Breast epithelium (tissue), 4 donors: ENCODE measurements at regions not wholly inside any gene's neighbourhood (a gene's known extent, or its start where the extent isn't known, plus 50 kb on each side); places are given as distances from the start of the nearest gene placed in this dataset.
A peak's percentile ranks its signal among the peaks of the same experiment; 100 is the strongest.

Source experiments
- DNase-seq, 2 donors: peaks; one replicate each; pipeline ENCODE4 v3.0.0-alpha.2; 2019; ENCODE audit warnings: low spot score in 2 of 2
- H3K27ac ChIP-seq, 2 donors: fragments of 200-600 bp; sonication (generic) in 1 of 2; one replicate each; pipeline ENCODE4 v1.5.1; 2016 to 2019; ENCODE audit warnings: mild to moderate bottlenecking in 1 of 2
- H3K27me3 ChIP-seq, 2 donors: fragments of 200-600 bp; sonication (generic) in 1 of 2; one replicate each; pipeline versions ENCODE4 v1.5.1 to v1.6.0; 2017 to 2019; ENCODE audit warnings: control low read depth in 1 of 2, mild to moderate bottlenecking in 1 of 2
- H3K36me3 ChIP-seq: fragments of 200-600 bp; one replicate; pipeline ENCODE4 v1.5.1; 2019
- H3K4me1 ChIP-seq, 2 donors: fragments of 200-600 bp; sonication (generic); one replicate each; pipeline ENCODE4 v1.5.1; 2016 to 2019; ENCODE audit warnings: control low read depth in 1 of 2
- H3K4me3 ChIP-seq, 3 donors: fragments of 200-600 bp; sonication (generic); 1 replicate in 2 of 3; 2 replicates in 1 of 3; pipeline ENCODE4 v1.5.1; 2016 to 2019; ENCODE audit warnings: mild to moderate bottlenecking in 3 of 3, moderate library complexity in 2 of 3
- H3K9me3 ChIP-seq, 2 donors: fragments of 200-600 bp; sonication (generic) in 1 of 2; one replicate each; pipeline ENCODE4 v1.5.1; 2016 to 2019; ENCODE audit warnings: control low read depth in 1 of 2
- CTCF ChIP-seq, 3 donors: fragments of 450-650 bp; IDR thresholded peaks; one replicate each; pipeline ENCODE4 v1.5.1; 2016 to 2017; ENCODE audit warnings: antibody characterized with exemption in 3 of 3, mild to moderate bottlenecking in 3 of 3, moderate library complexity in 3 of 3
- POLR2A ChIP-seq: fragments of 450-650 bp; IDR thresholded peaks from one replicate; pipeline ENCODE4 v1.6.1; 2016; ENCODE audit warnings: antibody characterized with exemption, mild to moderate bottlenecking, moderate library complexity
- POLR2AphosphoS5 ChIP-seq, 3 donors: sonication (generic); formaldehyde crosslinking; IDR thresholded peaks; one replicate each; pipeline ENCODE4 v1.6.1; 2017; ENCODE audit warnings: antibody characterized with exemption in 3 of 3
- intact Hi-C: fragments of 100-400 bp; cut with DNase I; formaldehyde crosslinking; loops from one replicate; pipeline ENCODE4 v1.15.1; 2023; ENCODE audit warnings: low total_unique reads

GRCh38 chr3:106488331-106488730 lies 619.5 kb upstream of the CBLB start:
- intact Hi-C loops, result no loop called here
- Histone ChIP-seq H3K4me1 (no peaks in the 10 kb centered on the region), H3K4me3 (no peak overlapping the region), H3K27ac (no peak overlapping the region), H3K36me3 (no peaks in the 10 kb centered on the region), H3K27me3 (no peaks in the 10 kb centered on the region), H3K9me3 (no peaks in the 10 kb centered on the region)
- DNase-seq, result no peak
- TF ChIP-seq POLR2AphosphoS5 (IDR thresholded peaks at IDR 0.05) (no peak), CTCF (IDR thresholded peaks at IDR 0.05) (no peak), POLR2A (no peak)

- intact Hi-C loops, result no loop called here
- H3K36me3 ChIP-seq, result no peaks in the 10 kb centered on the region
- TF ChIP-seq POLR2AphosphoS5 (IDR thresholded peaks at IDR 0.05) (no peak), CTCF (IDR thresholded peaks at IDR 0.05) (no peak), POLR2A (no peak)
- DNase-seq, result no peak
- H3K4me3 ChIP-seq, result no peak overlapping the region
- no peaks in the 10 kb centered on the region for H3K9me3 ChIP-seq
- H3K27ac ChIP-seq, result no peak overlapping the region
- H3K27me3 ChIP-seq, result no peaks in the 10 kb centered on the region
- H3K4me1 ChIP-seq, result no peaks in the 10 kb centered on the region
Observed at GRCh38 chr3:106491796-106492195, 623.0 kb upstream of the CBLB start.

- no peak for TF ChIP-seq POLR2AphosphoS5 (IDR thresholded peaks at IDR 0.05)
- no peak for TF ChIP-seq CTCF (IDR thresholded peaks at IDR 0.05)
- TF ChIP-seq POLR2A, result no peak
- Histone ChIP-seq H3K27ac (no peak overlapping the region), H3K4me3 (no peak overlapping the region), H3K27me3 (no peaks in the 10 kb centered on the region), H3K4me1 (no peaks in the 10 kb centered on the region), H3K9me3 (no peaks in the 10 kb centered on the region), H3K36me3 (no peaks in the 10 kb centered on the region)
- no peak for DNase-seq
- intact Hi-C loops, result no loop called here
Observed at GRCh38 chr3:106508331-106508893, 639.6 kb upstream of the CBLB start.

- peak in 2 of 3 donors; percentile 46 to 60 for TF ChIP-seq POLR2AphosphoS5 (IDR thresholded peaks at IDR 0.05)
- TF ChIP-seq CTCF (IDR thresholded peaks at IDR 0.05), result no peak
- TF ChIP-seq POLR2A, result no peak
- Histone ChIP-seq H3K4me3 (no peak overlapping the region), H3K4me1 (no peaks in the 10 kb centered on the region), H3K27ac (peak overlapping the region in 1 of 2 donors; percentile 19), H3K9me3 (no peaks in the 10 kb centered on the region), H3K36me3 (no peaks in the 10 kb centered on the region), H3K27me3 (no peaks in the 10 kb centered on the region)
- DNase-seq, result no peak
- intact Hi-C loops, result no loop called here
Observed at GRCh38 chr3:106510206-106510605, 641.4 kb upstream of the CBLB start.

GRCh38 chr3:106512846-106513245 lies 644.0 kb upstream of the CBLB start:
- no peak overlapping the region for H3K4me3 ChIP-seq
- no peaks in the 10 kb centered on the region for H3K9me3 ChIP-seq
- no peaks in the 10 kb centered on the region for H3K36me3 ChIP-seq
- no peaks in the 10 kb centered on the region for H3K27me3 ChIP-seq
- no peak overlapping the region for H3K27ac ChIP-seq
- TF ChIP-seq POLR2A (no peak), POLR2AphosphoS5 (IDR thresholded peaks at IDR 0.05) (no peak), CTCF (IDR thresholded peaks at IDR 0.05) (no peak)
- H3K4me1 ChIP-seq, result no peaks in the 10 kb centered on the region
- intact Hi-C loops, result no loop called here
- no peak for DNase-seq
